GM23338 (cell line): ENCODE measurements at regions not wholly inside any gene's neighbourhood (a gene's known extent, or its start where the extent isn't known, plus 50 kb on each side); places are given as distances from the start of the nearest gene placed in this dataset.

Experiments
- ATAC-seq: fragments of 200-7000 bp; cut with Tn5 transposase; 3 replicates; pipeline ENCODE4 v1.9.1; 2020
- DNase-seq: peaks from one replicate; pipeline ENCODE4 v3.0.0-alpha.2; 2015; ENCODE audit warnings: low spot score
- H2AFZ ChIP-seq: fragments of 200-600 bp; sonication (generic); 2 replicates; pipeline ENCODE4 v1.8.0; 2016; ENCODE audit warnings: antibody characterized with exemption, mild to moderate bottlenecking, moderate library complexity
- H3F3A ChIP-seq: fragments of 200-600 bp; sonication (generic); replicated peaks from 2 replicates; pipeline ENCODE4 v1.8.0; 2017; ENCODE audit warnings: antibody characterized with exemption, mixed run types, low read depth
- H3K27ac ChIP-seq: fragments of 200-600 bp; sonication (generic); 2 replicates; pipeline ENCODE4 v1.6.1; 2016; ENCODE audit warnings: low read depth
- H3K27me3 ChIP-seq: fragments of 200-600 bp; sonication (generic); 2 replicates; pipeline ENCODE4 v1.8.0; 2016; ENCODE audit warnings: mild to moderate bottlenecking, mixed run types, moderate library complexity; ENCODE audit not compliant: insufficient read depth
- H3K36me3 ChIP-seq: fragments of 200-600 bp; sonication (generic); 2 replicates; pipeline ENCODE4 v1.8.0; 2016; ENCODE audit warnings: mild to moderate bottlenecking; ENCODE audit not compliant: insufficient read depth
- H3K4me1 ChIP-seq: fragments of 200-600 bp; sonication (generic); 2 replicates; pipeline ENCODE4 v1.8.0; 2016; ENCODE audit warnings: mild to moderate bottlenecking, moderate library complexity; ENCODE audit not compliant: insufficient read depth
- H3K4me2 ChIP-seq: fragments of 200-600 bp; sonication (generic); 2 replicates; pipeline ENCODE4 v1.7.1; 2017; ENCODE audit warnings: mixed run types
- H3K4me3 ChIP-seq: fragments of 200-600 bp; sonication (generic); 2 replicates; pipeline ENCODE4 v1.6.1; 2016; ENCODE audit warnings: mixed run types
- H3K79me2 ChIP-seq: fragments of 200-600 bp; sonication (generic); replicated peaks from 2 replicates; pipeline ENCODE4 v1.8.0; 2017; ENCODE audit warnings: mild to moderate bottlenecking; ENCODE audit not compliant: insufficient read depth
- H3K9me2 ChIP-seq: fragments of 200-600 bp; sonication (generic); 2 replicates; pipeline ENCODE4 v1.8.0; 2017; ENCODE audit not compliant: insufficient read depth
- H4K20me1 ChIP-seq: fragments of 200-600 bp; sonication (generic); replicated peaks from 2 replicates; pipeline ENCODE4 v1.8.0; 2017; ENCODE audit warnings: mild to moderate bottlenecking; ENCODE audit not compliant: insufficient read depth
- H3K27ac Mint-ChIP-seq: 2 replicates; pipeline ENCODE4 v1.8.0; 2020; ENCODE audit warnings: inconsistent platforms, mild to moderate bottlenecking, moderate library complexity, mixed read lengths
- H3K27me3 Mint-ChIP-seq: 3 replicates; pipeline ENCODE4 v1.8.0; 2022; ENCODE audit warnings: low read depth, mild to moderate bottlenecking, moderate library complexity, mixed read lengths, inconsistent platforms; ENCODE audit not compliant: insufficient read depth, poor library complexity
- H3K36me3 Mint-ChIP-seq: 3 replicates; pipeline ENCODE4 v1.8.0; 2021; ENCODE audit warnings: low read depth, mild to moderate bottlenecking, inconsistent platforms, moderate library complexity, mixed read lengths
- H3K4me1 Mint-ChIP-seq: 3 replicates; pipeline ENCODE4 v1.8.0; 2020; ENCODE audit warnings: mild to moderate bottlenecking, inconsistent platforms, mixed read lengths
- H3K4me3 Mint-ChIP-seq: 3 replicates; pipeline ENCODE4 v1.8.0; 2021; ENCODE audit warnings: moderate library complexity, mild to moderate bottlenecking, inconsistent platforms, mixed read lengths
- H3K9me3 Mint-ChIP-seq: 3 replicates; pipeline ENCODE4 v1.8.0; 2020; ENCODE audit warnings: moderate library complexity, mild to moderate bottlenecking, inconsistent platforms, mixed read lengths
- CREB1 ChIP-seq: fragments of 250-450 bp; sonication (Bioruptor Pico); IDR thresholded peaks from 2 replicates; pipeline ENCODE4 v1.5.0; 2020; ENCODE audit warnings: low read depth, mild to moderate bottlenecking, moderate library complexity
- CTCF ChIP-seq, 2 experiments: fragments of 200-600 bp in 1 of 2; sonication (generic) in 1 of 2; conservative IDR thresholded peaks; 2 replicates each; pipeline versions ENCODE4 v1.5.1 to v1.6.1; 2016 to 2017; ENCODE audit warnings: antibody characterized with exemption in 2 of 2, low read depth in 2 of 2, mild to moderate bottlenecking in 2 of 2, moderate library complexity in 1 of 2
- ETS1 ChIP-seq: IDR thresholded peaks from 2 replicates; pipeline ENCODE4 v1.6.1; 2016; ENCODE audit warnings: antibody characterized with exemption
- EZH2 ChIP-seq: fragments of 200-600 bp; sonication (generic); IDR thresholded peaks from one replicate; pipeline ENCODE4 v1.8.0; 2017; ENCODE audit warnings: antibody characterized with exemption, mild to moderate bottlenecking, low read depth; ENCODE audit not compliant: unreplicated experiment
- EZH2phosphoT487 ChIP-seq: fragments of 200-600 bp; sonication (generic); IDR thresholded peaks from one replicate; pipeline ENCODE4 v1.8.1; 2018; ENCODE audit warnings: antibody characterized with exemption; ENCODE audit not compliant: unreplicated experiment
- NANOG ChIP-seq: IDR thresholded peaks from 2 replicates; pipeline ENCODE4 v1.6.1; 2016; ENCODE audit warnings: antibody characterized with exemption, borderline replicate concordance
- POLR2AphosphoS5 ChIP-seq: IDR thresholded peaks from 2 replicates; pipeline ENCODE4 v1.6.1; 2016; ENCODE audit warnings: antibody characterized with exemption, low read depth
- REST ChIP-seq: IDR thresholded peaks from one replicate; pipeline ENCODE4 v1.6.1; 2018; ENCODE audit warnings: antibody characterized with exemption; ENCODE audit not compliant: unreplicated experiment
- STAT1 ChIP-seq: IDR thresholded peaks from one replicate; pipeline ENCODE4 v1.6.1; 2016; ENCODE audit warnings: antibody characterized with exemption; ENCODE audit not compliant: unreplicated experiment
- ZNF114 ChIP-seq: fragments of 250-450 bp; sonication (Bioruptor Pico); IDR thresholded peaks from 2 replicates; pipeline ENCODE4 v1.5.0; 2020; ENCODE audit warnings: mild to moderate bottlenecking, moderate library complexity
- ZNF331 ChIP-seq: fragments of 250-450 bp; sonication (Bioruptor Pico); IDR thresholded peaks from 2 replicates; pipeline ENCODE4 v1.5.0; 2020; ENCODE audit warnings: low read depth, mild to moderate bottlenecking, moderate library complexity
- ZNF462 ChIP-seq: fragments of 250-450 bp; sonication (Bioruptor Pico); IDR thresholded peaks from 2 replicates; pipeline ENCODE4 v1.5.0; 2020; ENCODE audit warnings: mild to moderate bottlenecking, moderate library complexity

DNA sequence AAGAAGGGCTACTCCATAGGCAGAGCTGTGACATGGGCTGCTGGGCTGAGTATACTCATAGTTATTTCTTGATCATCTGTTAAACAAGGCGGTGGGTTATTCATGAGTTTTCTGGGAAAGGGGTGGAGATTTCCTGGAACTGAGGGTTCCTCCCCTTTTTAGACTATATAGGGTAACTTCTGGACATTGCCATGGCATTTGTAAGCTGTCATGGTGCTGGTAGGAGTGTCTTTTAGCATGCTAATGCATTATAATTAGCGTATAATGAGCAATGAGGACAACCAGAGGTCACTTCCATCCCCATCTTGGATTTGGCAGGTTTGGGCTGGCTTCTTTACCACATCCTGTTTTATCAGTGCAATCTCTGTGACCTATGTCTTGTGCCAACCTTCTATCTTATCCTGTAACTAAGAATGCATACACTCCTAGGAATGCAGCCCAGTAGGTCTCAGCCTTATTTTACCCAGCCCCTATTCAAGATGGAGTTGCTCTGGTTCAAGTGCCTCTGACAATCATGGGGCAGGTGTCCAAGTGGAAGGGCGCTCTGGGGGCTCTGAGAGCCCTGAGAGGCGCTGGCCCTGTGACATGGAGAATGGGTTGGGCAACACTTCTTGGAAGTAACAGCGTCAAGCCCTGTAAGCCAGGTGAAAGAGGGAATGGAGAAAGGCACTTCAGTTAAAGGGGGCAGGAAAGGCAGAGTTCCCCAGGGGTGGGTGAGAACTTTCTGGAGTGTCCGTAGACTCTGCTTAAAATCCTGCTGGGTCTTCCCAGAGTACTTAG is 354.2 kb upstream of the SULF2 start:
- DNase-seq, result no peak
- H3K9me3 Mint-ChIP-seq, result peaks cover 24% of the 10 kb centered on the region
- no peak for TF ChIP-seq ZNF114 (CRISPR knock-in tag)
- TF ChIP-seq ETS1, result no peak
- TF ChIP-seq ZNF462, result no peak
- no peak for TF ChIP-seq CREB1 (CRISPR knock-in tag)
- TF ChIP-seq POLR2AphosphoS5, result no peak
- TF ChIP-seq EZH2phosphoT487, result no peak
- no peak for TF ChIP-seq NANOG
- TF ChIP-seq ZNF331 (CRISPR knock-in tag), result no peak
- no peak for TF ChIP-seq REST
- no peak for TF ChIP-seq EZH2
- no peak for TF ChIP-seq CTCF (conservative IDR thresholded peaks at IDR 0.05; ENCODE audit: low read depth in 2 of 2)
- no peak for TF ChIP-seq STAT1
- peaks cover 7% of the 10 kb centered on the region for H3K27me3 Mint-ChIP-seq
- peaks cover 7% of the 10 kb centered on the region for H3K36me3 Mint-ChIP-seq
- H3K27ac ChIP-seq, result no peak overlapping the region
- H3K36me3 ChIP-seq, result no peaks in the 10 kb centered on the region; the same call in 1 of the 2 replicates
- H3K4me3 ChIP-seq, result no peak overlapping the region
- no peaks in the 10 kb centered on the region for H3K79me2 ChIP-seq
- H3F3A ChIP-seq, result no peaks in the 10 kb centered on the region
- H3K4me1 ChIP-seq, result no peaks in the 10 kb centered on the region
- H3K9me2 ChIP-seq, result no peaks in the 10 kb centered on the region
- peaks cover 4% of the 10 kb centered on the region; the same call in 2 of the 3 replicates for H3K4me1 Mint-ChIP-seq
- no peak for ATAC-seq
- H3K27me3 ChIP-seq, result no peaks in the 10 kb centered on the region
- no peak overlapping the region for H2AFZ ChIP-seq
- H4K20me1 ChIP-seq, result no peaks in the 10 kb centered on the region
- no peak overlapping the region for H3K4me3 Mint-ChIP-seq
- no peak overlapping the region for H3K4me2 ChIP-seq
- H3K27ac Mint-ChIP-seq, result no peak overlapping the region
